Heart right ventricle (tissue), 16 donors: ENCODE measurements at regions not wholly inside any gene's neighbourhood (a gene's known extent, or its start where the extent isn't known, plus 50 kb on each side); places are given as distances from the start of the nearest gene placed in this dataset.

Source experiments
- ATAC-seq, 8 donors: fragments of 200-7000 bp; cut with Tn5 transposase; one replicate each; pipeline ENCODE4 v1.9.1; 2020; ENCODE audit warnings: mild to moderate bottlenecking in 8 of 8, moderate library complexity in 8 of 8, moderate number of reproducible peaks in 1 of 8
- DNase-seq, 2 donors: peaks; one replicate each; pipeline ENCODE4 v3.0.0-alpha.2; 2020
- H3K27ac ChIP-seq, 10 donors: fragments of 200-600 bp; sonication (generic) in 2 of 10; one replicate each; pipeline versions ENCODE4 v1.5.0 to v1.8.0; 2020 to 2022; ENCODE audit warnings: mild to moderate bottlenecking in 3 of 10
- H3K27me3 ChIP-seq, 7 donors: fragments of 200-600 bp; one replicate each; pipeline ENCODE4 v1.8.0; 2021 to 2022; ENCODE audit warnings: mild to moderate bottlenecking in 2 of 7
- H3K36me3 ChIP-seq, 9 donors: fragments of 200-600 bp; sonication (generic) in 1 of 9; one replicate each; pipeline versions ENCODE4 v1.5.0 to v1.8.0; 2020 to 2022; ENCODE audit warnings: mild to moderate bottlenecking in 2 of 9
- H3K4me1 ChIP-seq, 9 donors: fragments of 200-600 bp; sonication (generic) in 1 of 9; one replicate each; pipeline versions ENCODE4 v1.5.0 to v1.8.0; 2020 to 2022; ENCODE audit warnings: mild to moderate bottlenecking in 4 of 9
- H3K4me3 ChIP-seq, 10 donors: fragments of 200-600 bp; sonication (generic) in 2 of 10; one replicate each; pipeline versions ENCODE4 v1.5.0 to v1.8.0; 2020 to 2022; ENCODE audit warnings: mild to moderate bottlenecking in 7 of 10, moderate library complexity in 2 of 10
- H3K9me3 ChIP-seq, 11 donors: fragments of 200-600 bp in 10 of 11; sonication (generic) in 2 of 11; one replicate each; pipeline versions ENCODE4 v1.5.0 to v1.8.0; 2013 to 2022; ENCODE audit warnings: mild to moderate bottlenecking in 2 of 11, control low read depth in 1 of 11, moderate library complexity in 1 of 11
- CTCF ChIP-seq, 9 donors: fragments of 200-600 bp; sonication (generic) in 2 of 9; IDR thresholded peaks; one replicate each; pipeline versions ENCODE4 v1.5.0 to v1.8.0; 2021 to 2022; ENCODE audit warnings: antibody characterized with exemption in 9 of 9, mild to moderate bottlenecking in 5 of 9, moderate library complexity in 1 of 9
- WGBS, 2 donors: extraction: QIAGEN DNeasy Blood & Tissue Kit; methylation state at CpG; one replicate each; pipeline ENCODE4 v1.1.7; 2013; ENCODE audit warnings: inconsistent platforms in 1 of 2; 5-methylcytosine and 5-hydroxymethylcytosine counted together
- intact Hi-C, 10 donors: fragments of 100-400 bp; cut with DNase I; formaldehyde crosslinking; loops; one replicate each; pipeline versions ENCODE4 v1.11.1 to v1.14.2; 2022
- donor health status: Arrhythmogenic right ventricular cardiomyopathy.
- donor health status: ischemic (EF 13 %, LVEDD 7.1; RV severe dilation, severe dysfunction).
- donor health status: healthy with polysubstance abuse.
- donor health status: DM: no; HTN: yes; CAD: no.
- donor health status: DM: no; HTN: no; CAD: no.
- donor health status: ischemic (EF 25% LVEDD 6.9; RV normal size, moderate dysfunction).
- donor health status: ischemic (EF 25% LVEDD 5.7; RV mildly dilated, moderate dysfunction).
- donor health status: healthy.
- donor health status: DM: yes; HTN: yes; CAD: no.
- donor health status: Ischemic cardiomyopathy.
- donor health status: ischemic (EF 35%, LVEDD 5.7; RV mildly dilated, moderate dysfunction).
- donor health status: nonischemic (EF 11% LVEDD 7.7; RV severe dilation, severe dysfunction).
- donor health status: DM: yes; HTN: yes; CAD: no.
- donor health status: PGD.
- donor health status: ischemic (EF 29% LVEDD 5.4; RV normal size, mild dysfunction).
- donor health status: nonischemic (EF 23%, LVEDD 6.1; RV moderate dilation, normal function).

- Histone ChIP-seq H3K4me3 (no peak overlapping the region), H3K36me3 (no peaks in the 10 kb centered on the region), H3K4me1 (no peaks in the 10 kb centered on the region), H3K27ac (no peak overlapping the region), H3K9me3 (peaks cover 0 to 13% (median 0%) of the 10 kb centered on the region in 11 donors), H3K27me3 (no peaks in the 10 kb centered on the region)
- 90 to 94% methylated on average over 1 of the region's 1 CpG for WGBS, 2 donors
- DNase-seq (no peak), ATAC-seq (no peak)
- intact Hi-C loops, result no loop called here
- no peak for TF ChIP-seq CTCF (IDR thresholded peaks at IDR 0.05)
Observed at GRCh38 chr14:43243168-43243567, 1263.9 kb downstream of the FSCB start.

- ATAC-seq (no peak), DNase-seq (no peak)
- peaks cover 0 to 32% (median 4%) of the 10 kb centered on the region in 11 donors for H3K9me3 ChIP-seq
- no peak for TF ChIP-seq CTCF (IDR thresholded peaks at IDR 0.05)
- H3K27me3 ChIP-seq, result no peaks in the 10 kb centered on the region
- no peaks in the 10 kb centered on the region for H3K4me1 ChIP-seq
- no peak overlapping the region for H3K27ac ChIP-seq
- H3K4me3 ChIP-seq, result no peak overlapping the region
- 87 to 89% methylated on average over 2 of the region's 2 CpGs for WGBS, 2 donors
- H3K36me3 ChIP-seq, result no peaks in the 10 kb centered on the region
- intact Hi-C loops, result no loop called here
Observed at GRCh38 chr14:43232261-43232660, 1274.8 kb downstream of the FSCB start.

GRCh38 chr14:43215524-43215923 lies 1291.6 kb downstream of the FSCB start:
- Histone ChIP-seq H3K4me1 (no peaks in the 10 kb centered on the region), H3K27me3 (no peaks in the 10 kb centered on the region), H3K36me3 (no peaks in the 10 kb centered on the region), H3K27ac (no peak overlapping the region), H3K4me3 (no peak overlapping the region), H3K9me3 (peaks cover 0 to 4% (median 0%) of the 10 kb centered on the region in 11 donors)
- WGBS, 2 donors, result 65 to 66% methylated on average over 2 of the region's 2 CpGs
- DNase-seq (no peak), ATAC-seq (no peak)
- TF ChIP-seq CTCF (IDR thresholded peaks at IDR 0.05), result no peak
- intact Hi-C loops, result no loop called here

- no peak overlapping the region for H3K27ac ChIP-seq
- H3K27me3 ChIP-seq, result no peaks in the 10 kb centered on the region
- TF ChIP-seq CTCF (IDR thresholded peaks at IDR 0.05), result no peak
- peaks cover 0 to 4% (median 0%) of the 10 kb centered on the region in 11 donors for H3K9me3 ChIP-seq
- 85 to 90% methylated on average over 2 of the region's 2 CpGs for WGBS, 2 donors
- no peak overlapping the region for H3K4me3 ChIP-seq
- DNase-seq, result no peak
- H3K36me3 ChIP-seq, result no peaks in the 10 kb centered on the region
- H3K4me1 ChIP-seq, result no peaks in the 10 kb centered on the region
- no peak for ATAC-seq
- intact Hi-C loops, result no loop called here
Observed at GRCh38 chr14:43207189-43207588, 1299.9 kb downstream of the FSCB start.
